WERI-Rb-1 (cell line): ENCODE measurements at regions not wholly inside any gene's neighbourhood (a gene's known extent, or its start where the extent isn't known, plus 50 kb on each side); places are given as distances from the start of the nearest gene placed in this dataset.
"Not testable (repeated sequence)": the region's sequence is repeated elsewhere in the genome, so short reads cannot be mapped to it uniquely, and the experiment has no call there.

ENCODE experiments used
- DNase-seq: peaks from one replicate; pipeline ENCODE4 v3.0.0-alpha.2; 2020
- H3K27ac ChIP-seq: fragments of 250-450 bp; sonication (Bioruptor Pico); 2 replicates; pipeline ENCODE4 v1.5.1; 2020; ENCODE audit warnings: mild to moderate bottlenecking, moderate library complexity
- H3K27me3 ChIP-seq: fragments of 250-450 bp; sonication (Bioruptor Pico); 2 replicates; pipeline ENCODE4 v1.5.1; 2021; ENCODE audit warnings: mild to moderate bottlenecking, low read depth, moderate library complexity; ENCODE audit not compliant: insufficient read depth, severe bottlenecking
- H3K36me3 ChIP-seq: fragments of 250-450 bp; sonication (Bioruptor Pico); 2 replicates; pipeline ENCODE4 v1.5.1; 2020; ENCODE audit warnings: mild to moderate bottlenecking, moderate library complexity
- H3K4me3 ChIP-seq: 2 replicates; pipeline ENCODE4 v1.5.1; 2011; ENCODE audit warnings: low read depth, mild to moderate bottlenecking, control low read depth, low read length
- H3K9me3 ChIP-seq: fragments of 250-450 bp; sonication (Bioruptor Pico); 2 replicates; pipeline ENCODE4 v1.5.1; 2021; ENCODE audit warnings: mild to moderate bottlenecking, moderate library complexity; ENCODE audit not compliant: severe bottlenecking
- TF ChIP-seq, protein P1 (sequence below): IDR thresholded peaks from 2 replicates; pipeline ENCODE4 v1.5.1; 2011; ENCODE audit warnings: low read depth, mild to moderate bottlenecking, control low read depth, inconsistent platforms, low read length

DNA sequence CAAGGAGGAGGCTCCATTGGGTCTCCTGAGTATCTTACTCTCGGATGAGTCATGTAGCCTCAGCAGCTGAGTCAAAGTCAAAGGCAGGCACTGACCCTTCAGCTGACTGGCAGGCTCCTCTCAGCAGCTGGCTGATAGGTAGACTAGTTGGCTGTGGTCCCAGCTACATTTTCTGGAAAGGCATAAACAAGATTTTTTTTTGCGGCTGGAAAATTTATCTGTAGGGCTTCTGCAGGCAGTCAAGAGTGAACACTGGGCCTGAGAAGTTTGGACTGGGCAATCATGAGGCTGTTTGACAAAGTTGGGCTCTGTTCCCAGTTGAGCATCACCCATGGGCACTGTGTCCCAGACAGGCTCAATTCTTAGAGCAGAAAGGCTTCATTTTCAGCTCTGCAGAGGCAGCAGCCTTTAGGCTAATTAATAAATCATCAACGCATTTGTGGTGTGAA lies 796.2 kb downstream of the CCSER2 start:
- H3K4me3 ChIP-seq = no peak overlapping the region

GRCh38 chr10:85137253-85137652 lies 808.9 kb downstream of the CCSER2 start:
- Histone ChIP-seq H3K27ac (no peak overlapping the region), H3K4me3 (no peak overlapping the region), H3K27me3 (no peaks in the 10 kb centered on the region), H3K36me3 (no peaks in the 10 kb centered on the region), H3K9me3 (no peaks in the 10 kb centered on the region)
- DNase-seq = no peak
- TF ChIP-seq, protein P1, sequence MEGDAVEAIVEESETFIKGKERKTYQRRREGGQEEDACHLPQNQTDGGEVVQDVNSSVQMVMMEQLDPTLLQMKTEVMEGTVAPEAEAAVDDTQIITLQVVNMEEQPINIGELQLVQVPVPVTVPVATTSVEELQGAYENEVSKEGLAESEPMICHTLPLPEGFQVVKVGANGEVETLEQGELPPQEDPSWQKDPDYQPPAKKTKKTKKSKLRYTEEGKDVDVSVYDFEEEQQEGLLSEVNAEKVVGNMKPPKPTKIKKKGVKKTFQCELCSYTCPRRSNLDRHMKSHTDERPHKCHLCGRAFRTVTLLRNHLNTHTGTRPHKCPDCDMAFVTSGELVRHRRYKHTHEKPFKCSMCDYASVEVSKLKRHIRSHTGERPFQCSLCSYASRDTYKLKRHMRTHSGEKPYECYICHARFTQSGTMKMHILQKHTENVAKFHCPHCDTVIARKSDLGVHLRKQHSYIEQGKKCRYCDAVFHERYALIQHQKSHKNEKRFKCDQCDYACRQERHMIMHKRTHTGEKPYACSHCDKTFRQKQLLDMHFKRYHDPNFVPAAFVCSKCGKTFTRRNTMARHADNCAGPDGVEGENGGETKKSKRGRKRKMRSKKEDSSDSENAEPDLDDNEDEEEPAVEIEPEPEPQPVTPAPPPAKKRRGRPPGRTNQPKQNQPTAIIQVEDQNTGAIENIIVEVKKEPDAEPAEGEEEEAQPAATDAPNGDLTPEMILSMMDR = no peak

More for the DNA sequence above, 796.2 kb downstream of the CCSER2 start:
- Histone ChIP-seq H3K9me3 (peaks cover 5% of the 10 kb centered on the region), H3K27me3 (no peaks in the 10 kb centered on the region), H3K36me3 (no peaks in the 10 kb centered on the region), H3K27ac (no peak overlapping the region)
- DNase-seq = no peak
- TF ChIP-seq, protein P1 = no peak

DNA sequence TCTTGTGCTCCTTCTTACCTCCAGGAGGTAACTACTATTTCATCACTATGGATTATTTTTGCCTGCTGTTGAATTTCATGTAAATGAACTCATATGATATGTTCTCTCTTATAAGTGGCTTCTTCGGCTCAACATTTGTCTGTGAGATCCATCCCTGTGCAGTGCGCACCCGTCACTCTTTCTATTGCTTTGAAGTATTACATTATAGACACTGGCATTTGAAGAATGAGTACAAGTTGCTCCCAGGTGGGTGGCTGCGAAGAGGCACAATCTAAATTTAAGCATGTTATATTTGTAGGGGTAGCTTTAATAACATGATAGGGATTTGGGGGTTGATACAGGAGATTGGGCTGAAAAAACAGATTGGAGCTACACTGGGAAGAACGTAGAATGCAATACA lies 809.7 kb downstream of the CCSER2 start:
- Histone ChIP-seq H3K27ac (no peak overlapping the region), H3K36me3 (no peaks in the 10 kb centered on the region), H3K27me3 (no peaks in the 10 kb centered on the region), H3K4me3 (no peak overlapping the region), H3K9me3 (no peaks in the 10 kb centered on the region)
- DNase-seq = no peak
- TF ChIP-seq, protein P1 = no peak

- Histone ChIP-seq H3K27ac (no peak overlapping the region), H3K4me3 (no peak overlapping the region), H3K9me3 (no peaks in the 10 kb centered on the region), H3K36me3 (no peaks in the 10 kb centered on the region), H3K27me3 (no peaks in the 10 kb centered on the region)
- DNase-seq = no peak
- TF ChIP-seq, protein P1 = no peak
These were observed 810.7 kb downstream of the CCSER2 start for GRCh38 chr10:85139124-85139523.

- H3K27ac ChIP-seq, H3K36me3 ChIP-seq, DNase-seq, H3K27me3 ChIP-seq, H3K4me3 ChIP-seq, H3K9me3 ChIP-seq: not testable (repeated sequence)
These were observed 813.1 kb downstream of the CCSER2 start for GRCh38 chr10:85141520-85141919.

DNA sequence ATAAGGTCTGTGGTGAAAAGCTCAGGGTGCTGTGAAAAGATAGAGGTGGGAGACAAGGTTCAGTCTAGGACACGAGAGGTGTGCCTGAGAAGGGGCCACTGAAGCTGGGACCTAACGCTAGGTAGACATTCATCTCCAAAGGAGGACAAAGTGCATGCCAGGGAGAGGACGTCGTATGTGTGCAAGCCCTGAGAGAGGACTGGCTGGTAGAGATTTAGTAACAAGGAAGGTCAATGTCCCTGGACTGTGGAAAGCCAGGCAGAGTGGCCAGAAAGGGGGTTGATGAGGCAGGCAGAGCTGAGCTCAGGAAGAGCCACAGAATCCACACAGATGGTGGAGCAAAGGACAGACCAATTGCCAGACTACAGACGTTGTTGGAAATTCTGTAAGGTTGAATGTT lies 817.6 kb downstream of the CCSER2 start:
- H3K27ac ChIP-seq = no peak overlapping the region
- DNase-seq = no peak
- H3K4me3 ChIP-seq = no peak overlapping the region
- no peaks in the 10 kb centered on the region for H3K27me3 ChIP-seq
- H3K36me3 ChIP-seq = no peaks in the 10 kb centered on the region
- H3K9me3 ChIP-seq = no peaks in the 10 kb centered on the region
- TF ChIP-seq, protein P1 = no peak
